ENCODE measurements at regions not wholly inside any gene's neighbourhood (a gene's known extent, or its start where the extent isn't known, plus 50 kb on each side); places are given as distances from the start of the nearest gene placed in this dataset.
A peak's percentile ranks its signal among the peaks of the same experiment; 100 is the strongest.

DNA sequence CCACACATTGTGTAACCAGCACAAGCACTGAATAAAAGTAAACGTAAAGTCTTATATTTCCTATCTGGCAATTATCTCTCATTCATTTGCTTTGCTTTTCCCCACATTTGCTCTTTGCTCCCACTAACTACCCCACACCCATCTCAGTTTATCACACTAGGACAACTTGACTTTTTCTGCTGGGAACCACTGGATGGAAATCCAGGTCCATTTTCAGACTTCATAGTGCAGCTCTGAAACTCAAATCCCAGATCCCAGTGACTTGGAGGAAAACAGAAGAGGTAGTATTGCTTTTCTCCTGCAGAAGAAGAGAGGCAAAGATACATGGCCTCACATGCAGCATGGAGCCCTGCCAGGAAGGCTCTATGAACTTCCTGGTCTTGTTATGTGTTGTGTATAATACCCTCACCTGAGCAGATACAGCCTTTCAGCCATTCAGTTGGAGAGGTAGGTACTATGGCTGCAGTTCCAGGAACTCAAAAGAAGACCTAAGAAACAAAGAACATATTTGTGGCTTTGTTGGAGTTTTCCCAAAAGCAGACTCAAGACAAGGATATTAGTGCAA, 90.0 kb upstream of the NIPBL start:
- Mint-ChIP-seq H3K9me3 (no peaks in the 10 kb centered on the region), H3K4me3 (no peak overlapping the region), H3K27ac (no peak overlapping the region), H3K4me1 (peaks cover 7% of the 10 kb centered on the region), H3K36me3 (peaks cover 4% of the 10 kb centered on the region), H3K27me3 (ENCODE audit: insufficient read depth, low read depth) (peaks cover 2% of the 10 kb centered on the region)
- Histone ChIP-seq H3F3A (ENCODE audit: low read depth) (no peaks in the 10 kb centered on the region), H3K27ac (no peak overlapping the region), H3K4me2 (no peak overlapping the region), H2AFZ (replicated peaks) (no peak overlapping the region), H4K20me1 (ENCODE audit: low read depth) (no peaks in the 10 kb centered on the region), H3K4me3 (no peak overlapping the region), H3K9me3 (ENCODE audit: low read depth) (no peaks in the 10 kb centered on the region), H3K79me2 (ENCODE audit: low read depth) (no peaks in the 10 kb centered on the region), H3K9ac (no peak overlapping the region), H3K27me3 (no peaks in the 10 kb centered on the region), H3K36me3 (no peaks in the 10 kb centered on the region), H3K4me1 (no peaks in the 10 kb centered on the region)
- TF ChIP-seq, protein P1, sequence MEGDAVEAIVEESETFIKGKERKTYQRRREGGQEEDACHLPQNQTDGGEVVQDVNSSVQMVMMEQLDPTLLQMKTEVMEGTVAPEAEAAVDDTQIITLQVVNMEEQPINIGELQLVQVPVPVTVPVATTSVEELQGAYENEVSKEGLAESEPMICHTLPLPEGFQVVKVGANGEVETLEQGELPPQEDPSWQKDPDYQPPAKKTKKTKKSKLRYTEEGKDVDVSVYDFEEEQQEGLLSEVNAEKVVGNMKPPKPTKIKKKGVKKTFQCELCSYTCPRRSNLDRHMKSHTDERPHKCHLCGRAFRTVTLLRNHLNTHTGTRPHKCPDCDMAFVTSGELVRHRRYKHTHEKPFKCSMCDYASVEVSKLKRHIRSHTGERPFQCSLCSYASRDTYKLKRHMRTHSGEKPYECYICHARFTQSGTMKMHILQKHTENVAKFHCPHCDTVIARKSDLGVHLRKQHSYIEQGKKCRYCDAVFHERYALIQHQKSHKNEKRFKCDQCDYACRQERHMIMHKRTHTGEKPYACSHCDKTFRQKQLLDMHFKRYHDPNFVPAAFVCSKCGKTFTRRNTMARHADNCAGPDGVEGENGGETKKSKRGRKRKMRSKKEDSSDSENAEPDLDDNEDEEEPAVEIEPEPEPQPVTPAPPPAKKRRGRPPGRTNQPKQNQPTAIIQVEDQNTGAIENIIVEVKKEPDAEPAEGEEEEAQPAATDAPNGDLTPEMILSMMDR (IDR thresholded peaks at IDR 0.05): no peak
- TF ChIP-seq EZH2phosphoT487 (IDR thresholded peaks at IDR 0.05) (no peak), EZH2 (IDR thresholded peaks at IDR 0.05) (no peak)
- no peak for DNase-seq (ENCODE audit: low spot score)

DNA sequence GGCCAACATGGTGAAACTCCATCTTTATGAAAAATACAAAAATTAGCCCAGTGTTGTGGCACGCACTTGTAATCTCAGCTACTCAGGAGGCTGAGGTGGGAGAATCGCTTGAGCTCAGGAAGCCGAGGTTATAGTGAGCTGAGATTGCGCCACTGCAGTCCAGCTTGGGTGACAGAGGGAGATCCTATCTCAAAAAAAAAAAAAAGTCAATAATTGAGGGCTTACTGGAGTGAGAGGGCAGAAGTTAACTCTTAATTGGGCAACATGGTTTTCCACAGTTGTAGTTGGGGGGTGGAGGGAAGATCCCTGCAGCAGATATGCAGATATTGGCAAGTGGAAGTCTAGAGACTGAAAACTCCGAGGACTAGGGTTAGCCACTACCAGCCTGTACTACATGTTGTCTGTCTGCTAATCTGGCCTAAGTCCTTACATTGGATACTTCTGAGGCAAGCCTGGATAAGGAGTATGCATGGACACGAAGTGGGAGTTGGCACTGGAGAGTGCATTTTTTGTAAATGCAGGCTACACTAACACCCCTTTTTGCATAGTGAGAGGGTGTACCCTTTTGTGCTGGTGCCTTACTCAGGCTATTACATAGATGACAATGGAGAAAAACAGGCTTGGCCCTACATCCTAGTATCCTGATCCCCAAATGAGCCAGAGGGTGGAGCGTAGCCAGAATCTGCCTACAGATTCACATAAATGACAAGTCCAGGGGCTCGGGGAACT, 89.0 kb upstream of the NIPBL start:
- H2AFZ ChIP-seq (replicated peaks): no peak overlapping the region
- H3K36me3 Mint-ChIP-seq: peaks cover 2% of the 10 kb centered on the region
- H3K9me3 Mint-ChIP-seq: no peaks in the 10 kb centered on the region
- no peaks in the 10 kb centered on the region for H3K27me3 ChIP-seq
- H3K4me3 ChIP-seq: no peak overlapping the region
- H3K9me3 ChIP-seq (ENCODE audit: low read depth): no peaks in the 10 kb centered on the region
- H3K4me2 ChIP-seq: no peak overlapping the region
- H4K20me1 ChIP-seq (ENCODE audit: low read depth): no peaks in the 10 kb centered on the region
- no peak overlapping the region for H3K4me3 Mint-ChIP-seq
- peaks cover 2% of the 10 kb centered on the region for H3K27me3 Mint-ChIP-seq (ENCODE audit: insufficient read depth, low read depth)
- no peak overlapping the region for H3K9ac ChIP-seq
- no peaks in the 10 kb centered on the region for H3K36me3 ChIP-seq
- H3K27ac ChIP-seq: no peak overlapping the region
- no peaks in the 10 kb centered on the region for H3F3A ChIP-seq (ENCODE audit: low read depth)
- peaks cover 7% of the 10 kb centered on the region for H3K4me1 Mint-ChIP-seq
- no peaks in the 10 kb centered on the region for H3K79me2 ChIP-seq (ENCODE audit: low read depth)
- no peak for DNase-seq (ENCODE audit: low spot score)
- peak overlapping the region; percentile 31 for H3K27ac Mint-ChIP-seq
- H3K4me1 ChIP-seq: no peaks in the 10 kb centered on the region
- TF ChIP-seq EZH2phosphoT487 (IDR thresholded peaks at IDR 0.05) (no peak), EZH2 (IDR thresholded peaks at IDR 0.05) (no peak)
- TF ChIP-seq, protein P1 (IDR thresholded peaks at IDR 0.05): no peak

DNA sequence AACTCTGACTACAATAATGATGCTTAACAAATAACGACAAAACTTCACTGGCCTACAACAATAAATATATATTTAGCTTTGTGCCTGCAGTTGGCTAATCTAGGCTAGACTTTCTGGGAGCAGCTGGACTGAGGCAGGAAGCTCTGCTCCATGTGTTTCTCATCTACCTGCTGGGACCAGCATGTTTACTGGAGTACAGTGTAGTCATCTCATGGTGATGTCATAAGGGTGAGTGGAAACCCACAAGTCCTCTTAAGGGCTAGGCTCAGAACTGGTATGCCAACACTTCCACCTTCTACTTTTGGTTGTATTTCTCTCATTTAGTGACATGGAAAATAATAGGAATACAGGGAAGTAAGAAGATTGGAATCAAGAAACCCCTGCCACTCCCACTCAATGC, 85.7 kb upstream of the NIPBL start:
- H3K9me3 ChIP-seq (ENCODE audit: low read depth): no peaks in the 10 kb centered on the region
- Mint-ChIP-seq H3K9me3 (no peaks in the 10 kb centered on the region), H3K4me1 (peaks cover 5% of the 10 kb centered on the region), H3K36me3 (no peaks in the 10 kb centered on the region), H3K27me3 (ENCODE audit: insufficient read depth, low read depth) (peaks cover 2% of the 10 kb centered on the region), H3K27ac (no peak overlapping the region), H3K4me3 (no peak overlapping the region)
- no peaks in the 10 kb centered on the region for H3K4me1 ChIP-seq
- H3K36me3 ChIP-seq: no peaks in the 10 kb centered on the region
- no peaks in the 10 kb centered on the region for H3K27me3 ChIP-seq
- no peak overlapping the region for H3K27ac ChIP-seq
- no peak for DNase-seq (ENCODE audit: low spot score)
- TF ChIP-seq EZH2phosphoT487 (IDR thresholded peaks at IDR 0.05) (no peak), EZH2 (IDR thresholded peaks at IDR 0.05) (no peak)
- TF ChIP-seq, protein P1 (IDR thresholded peaks at IDR 0.05): no peak
- no peaks in the 10 kb centered on the region for H4K20me1 ChIP-seq (ENCODE audit: low read depth)
- no peaks in the 10 kb centered on the region for H3K79me2 ChIP-seq (ENCODE audit: low read depth)
- H3K9ac ChIP-seq: no peak overlapping the region
- no peaks in the 10 kb centered on the region for H3F3A ChIP-seq (ENCODE audit: low read depth)
- H3K4me3 ChIP-seq: no peak overlapping the region
- no peak overlapping the region for H2AFZ ChIP-seq (replicated peaks)
- no peak overlapping the region for H3K4me2 ChIP-seq
